H1 (cell line): ENCODE measurements at regions not wholly inside any gene's neighbourhood (a gene's known extent, or its start where the extent isn't known, plus 50 kb on each side); places are given as distances from the start of the nearest gene placed in this dataset.

Source experiments
- CTCF ChIA-PET: fragments of 300-600 bp; sonication (Branson Sonifier 250); formaldehyde crosslinking; loops from one replicate; lab custom pipeline; 2021; ENCODE audit not compliant: partially characterized antibody; lab: Charles Lee
- POLR2A ChIA-PET: fragments of 300-600 bp; sonication (Branson Sonifier 250); formaldehyde crosslinking; loops from one replicate; lab custom pipeline; 2021; ENCODE audit warnings: inconsistent platforms; ENCODE audit not compliant: partially characterized antibody; lab: Charles Lee
- DNase-seq, 2 experiments: peaks; one replicate each; pipeline versions ENCODE4 v3.0.0 to v3.0.0-alpha.2; 2010 to 2022; ENCODE audit warnings: low spot score in 2 of 2, low read depth in 1 of 2, mixed read lengths in 1 of 2
- FAIRE-seq: peaks from 2 replicates; lab custom pipeline; 2011; peaks lifted over from hg19 to GRCh38; lab: Jason Lieb, UNC
- H2AFZ ChIP-seq: 2 replicates; pipeline ENCODE4 v1.8.1; 2012; ENCODE audit warnings: low read length, inconsistent platforms
- H2AK5ac ChIP-seq: 2 replicates; pipeline ENCODE4 v1.6.1; 2013; ENCODE audit warnings: low read depth, low read length
- H2BK120ac ChIP-seq: replicated peaks from 2 replicates; pipeline ENCODE3; 2013; ENCODE audit warnings: low read depth, low read length, inconsistent platforms
- H2BK12ac ChIP-seq: 2 replicates; pipeline ENCODE4 v1.6.1; 2013; ENCODE audit warnings: low read depth, low read length
- H2BK15ac ChIP-seq: 2 replicates; pipeline ENCODE4 v1.6.1; 2013; ENCODE audit warnings: low read length
- H2BK20ac ChIP-seq: 2 replicates; pipeline ENCODE4 v1.6.1; 2013; ENCODE audit warnings: low read length
- H2BK5ac ChIP-seq: 2 replicates; pipeline ENCODE4 v1.6.1; 2013; ENCODE audit warnings: low read depth, low read length
- H3K14ac ChIP-seq: 2 replicates; pipeline ENCODE4 v1.6.1; 2013; ENCODE audit warnings: inconsistent platforms; ENCODE audit not compliant: insufficient read length
- H3K18ac ChIP-seq: 2 replicates; pipeline ENCODE4 v1.6.1; 2013; ENCODE audit warnings: low read length; ENCODE audit errors: extremely low read depth
- H3K23ac ChIP-seq: 2 replicates; pipeline ENCODE4 v1.6.1; 2013; ENCODE audit warnings: inconsistent platforms; ENCODE audit not compliant: insufficient read length
- H3K23me2 ChIP-seq: 2 replicates; pipeline ENCODE4 v1.6.1; 2013; ENCODE audit warnings: low read depth, low read length
- H3K27ac ChIP-seq: 2 replicates; pipeline ENCODE4 v1.6.1; 2011; ENCODE audit warnings: low read depth, low read length, inconsistent platforms
- H3K27me3 ChIP-seq, 4 experiments: replicated peaks in 1 of 4; 1 replicate in 1 of 4; 2 replicates in 3 of 4; pipeline versions ENCODE4 v1.6.1 to v1.8.1; 2011 to 2013; ENCODE audit warnings: low read length in 3 of 4, mild to moderate bottlenecking in 3 of 4, inconsistent platforms in 2 of 4, mixed read lengths in 2 of 4, moderate library complexity in 1 of 4; ENCODE audit not compliant: control insufficient read depth in 3 of 4, insufficient read depth in 3 of 4; ENCODE audit errors: extremely low read depth in 1 of 4
- H3K36me3 ChIP-seq, 4 experiments: 2 replicates each; pipeline versions ENCODE4 v1.6.1 to v1.8.1; 2011 to 2013; ENCODE audit warnings: mild to moderate bottlenecking in 4 of 4, low read length in 3 of 4, moderate library complexity in 2 of 4, control low read depth in 1 of 4, inconsistent platforms in 1 of 4; ENCODE audit not compliant: insufficient read depth in 4 of 4, control insufficient read depth in 2 of 4
- H3K4ac ChIP-seq: replicated peaks from 2 replicates; pipeline ENCODE3; 2013; ENCODE audit warnings: low read length, low read depth, mixed read lengths, inconsistent platforms; ENCODE audit not compliant: insufficient read length
- H3K4me1 ChIP-seq, 4 experiments: replicated peaks in 1 of 4; 1 replicate in 1 of 4; 2 replicates in 3 of 4; pipeline versions ENCODE4 v1.6.1 to v1.8.1; 2011 to 2013; ENCODE audit warnings: low read length in 3 of 4, inconsistent platforms in 2 of 4, mixed read lengths in 1 of 4; ENCODE audit not compliant: insufficient read depth in 4 of 4, control insufficient read depth in 3 of 4
- H3K4me2 ChIP-seq, 2 experiments: 2 replicates each; pipeline versions ENCODE4 v1.6.1 to v1.8.1; 2011 to 2013; ENCODE audit warnings: low read depth in 2 of 2, low read length in 2 of 2, control low read depth in 1 of 2, inconsistent platforms in 1 of 2, mild to moderate bottlenecking in 1 of 2; ENCODE audit not compliant: insufficient read depth in 1 of 2
- H3K4me3 ChIP-seq, 4 experiments: fragments of 200-600, 300-600 bp in 1 of 4; sonication (generic), shearing (Covaris generic), sonication (Bioruptor Twin) in 1 of 4; 2 replicates each; pipeline versions ENCODE4 v1.5.1 to v1.8.1; 2011 to 2016; ENCODE audit warnings: low read length in 4 of 4, low read depth in 3 of 4, control low read depth in 2 of 4, inconsistent platforms in 2 of 4, mild to moderate bottlenecking in 2 of 4, mixed read lengths in 1 of 4, moderate library complexity in 1 of 4; ENCODE audit not compliant: insufficient read depth in 2 of 4; ENCODE audit errors: extremely low read depth in 1 of 4
- H3K56ac ChIP-seq: replicated peaks from 2 replicates; pipeline ENCODE3; 2013; ENCODE audit warnings: low read depth, mild to moderate bottlenecking, mixed read lengths, low read length, inconsistent platforms; ENCODE audit not compliant: insufficient read length
- H3K79me1 ChIP-seq: 2 replicates; pipeline ENCODE4 v1.6.1; 2013; ENCODE audit warnings: low read depth, low read length, control low read depth
- H3K79me2 ChIP-seq, 2 experiments: 2 replicates each; pipeline versions ENCODE4 v1.6.1 to v1.8.1; 2012 to 2013; ENCODE audit warnings: low read length in 2 of 2, mild to moderate bottlenecking in 2 of 2, inconsistent platforms in 1 of 2; ENCODE audit not compliant: insufficient read depth in 2 of 2, control insufficient read depth in 1 of 2
- H3K9ac ChIP-seq, 4 experiments: replicated peaks in 1 of 4; 1 replicate in 1 of 4; 2 replicates in 3 of 4; pipeline versions ENCODE4 v1.6.1 to v1.8.1; 2011 to 2013; ENCODE audit warnings: low read depth in 3 of 4, low read length in 3 of 4, control low read depth in 2 of 4, mild to moderate bottlenecking in 2 of 4, moderate library complexity in 2 of 4, inconsistent platforms in 1 of 4; ENCODE audit errors: extremely low read depth in 1 of 4
- H3K9me3 ChIP-seq, 2 experiments: 2 replicates each; pipeline versions ENCODE4 v1.6.1 to v1.8.1; 2012 to 2013; ENCODE audit warnings: mild to moderate bottlenecking in 2 of 2, moderate library complexity in 2 of 2, control low read depth in 1 of 2, inconsistent platforms in 1 of 2, low read depth in 1 of 2, low read length in 1 of 2, mixed read lengths in 1 of 2; ENCODE audit not compliant: insufficient read depth in 2 of 2
- H4K20me1 ChIP-seq, 2 experiments: replicated peaks in 1 of 2; 2 replicates each; pipeline versions ENCODE3 to v1.8.1; 2011 to 2013; ENCODE audit warnings: inconsistent platforms in 2 of 2, low read length in 2 of 2, mild to moderate bottlenecking in 1 of 2; ENCODE audit not compliant: insufficient read depth in 2 of 2, control insufficient read depth in 1 of 2
- H4K5ac ChIP-seq: 2 replicates; pipeline ENCODE4 v1.6.1; 2013; ENCODE audit warnings: low read length, low read depth, mixed read lengths, inconsistent platforms; ENCODE audit not compliant: insufficient read length
- H4K8ac ChIP-seq: 2 replicates; pipeline ENCODE4 v1.8.0; 2013; ENCODE audit warnings: mild to moderate bottlenecking, moderate library complexity, low read length, inconsistent platforms; ENCODE audit not compliant: insufficient read depth; ENCODE audit errors: extremely low read depth
- H4K91ac ChIP-seq: replicated peaks from 2 replicates; pipeline ENCODE3; 2013; ENCODE audit warnings: low read length, mixed read lengths, inconsistent platforms; ENCODE audit not compliant: insufficient read length
- EP300 ChIP-seq, 2 experiments: IDR thresholded peaks; 1 replicate in 1 of 2; 2 replicates in 1 of 2; pipeline ENCODE4 v1.6.1; 2011 to 2012; ENCODE audit warnings: low read depth in 2 of 2, low read length in 2 of 2, mild to moderate bottlenecking in 2 of 2, borderline replicate concordance in 1 of 2, inconsistent platforms in 1 of 2, moderate library complexity in 1 of 2
- RFX5 ChIP-seq: IDR thresholded peaks from 2 replicates; pipeline ENCODE4 v1.6.1; 2011; ENCODE audit warnings: low read depth, low read length, improper control_type of control experiment, borderline replicate concordance
- SIRT6 ChIP-seq: IDR thresholded peaks from one replicate; pipeline ENCODE4 v1.7.1; 2012; ENCODE audit warnings: low read length, inconsistent platforms
- WGBS, 2 experiments: shearing (Covaris generic) in 1 of 2; methylation state at CpG; one replicate each; pipeline versions ENCODE4 v1.1.6 to v1.1.7; 2013 to 2015; ENCODE audit warnings: low lambda C conversion rate in 2 of 2, mixed read lengths in 2 of 2, inconsistent platforms in 1 of 2, low coverage in 1 of 2, missing lambda C conversion rate in 1 of 2; ENCODE audit not compliant: insufficient replicate concordance in 2 of 2, insufficient coverage in 1 of 2, insufficient read length in 1 of 2; ENCODE audit errors: extremely low coverage in 1 of 2, missing lambda C conversion rate in 1 of 2; 5-methylcytosine and 5-hydroxymethylcytosine counted together

GRCh38 chrX:109797311-109797975 lies 64.4 kb upstream of the ACSL4 start:
- Histone ChIP-seq H2BK12ac (no peak overlapping the region), H3K18ac (no peak overlapping the region), H2BK120ac (no peak overlapping the region), H2BK20ac (no peak overlapping the region), H3K79me2 (no peaks in the 10 kb centered on the region), H3K4me2 (no peak overlapping the region), H3K4ac (no peak overlapping the region), H3K4me3 (no peak overlapping the region), H2BK5ac (no peak overlapping the region), H2BK15ac (no peak overlapping the region), H3K56ac (no peak overlapping the region), H3K14ac (no peak overlapping the region), H4K8ac (no peak overlapping the region), H3K4me1 (no peaks in the 10 kb centered on the region), H3K27me3 (no peaks in the 10 kb centered on the region), H2AK5ac (no peak overlapping the region), H3K9me3 (no peaks in the 10 kb centered on the region), H3K9ac (no peak overlapping the region), H2AFZ (no peak overlapping the region), H3K79me1 (no peaks in the 10 kb centered on the region), H4K91ac (no peak overlapping the region), H3K27ac (no peak overlapping the region), H4K20me1 (no peaks in the 10 kb centered on the region), H3K23ac (no peak overlapping the region), H3K23me2 (no peaks in the 10 kb centered on the region), H4K5ac (no peak overlapping the region), H3K36me3 (no peaks in the 10 kb centered on the region)
- DNase-seq (no peak), FAIRE-seq (no peak)
- TF ChIP-seq SIRT6 (no peak), EP300 (IDR thresholded peaks at IDR 0.05; ENCODE audit: borderline replicate concordance in 1 of 2, low read depth in 2 of 2, low read length in 2 of 2) (no peak), RFX5 (no peak)
- WGBS, 2 experiments: 78% methylated on average over 1 of the region's 1 CpG; no CpG with 5 or more reads in 1 of the 2 experiments
- ChIA-PET POLR2A (no interaction called here), CTCF (no interaction called here)
